Fibroblast of lung (primary cell): ENCODE measurements at regions not wholly inside any gene's neighbourhood (a gene's known extent, or its start where the extent isn't known, plus 50 kb on each side); places are given as distances from the start of the nearest gene placed in this dataset.

Experiments
- DNase-seq, 2 donors: peaks; one replicate each; pipeline versions ENCODE4 v3.0.0 to v3.0.0-alpha.2; 2010; ENCODE audit warnings: low read depth in 2 of 2
- H2AFZ ChIP-seq: 2 replicates; pipeline ENCODE4 v1.5.1; 2012; ENCODE audit warnings: low read length, control low read depth, inconsistent platforms
- H3K27ac ChIP-seq: 2 replicates; pipeline ENCODE4 v1.5.1; 2011; ENCODE audit warnings: low read length, control low read depth; ENCODE audit not compliant: insufficient read depth
- H3K27me3 ChIP-seq: 2 replicates; pipeline ENCODE4 v1.5.1; 2011; ENCODE audit warnings: mild to moderate bottlenecking, low read length; ENCODE audit not compliant: control insufficient read depth, insufficient read depth
- H3K36me3 ChIP-seq: 2 replicates; pipeline ENCODE4 v1.5.1; 2011; ENCODE audit warnings: low read length; ENCODE audit not compliant: control insufficient read depth, insufficient read depth
- H3K4me1 ChIP-seq: 2 replicates; pipeline ENCODE4 v1.5.1; 2011; ENCODE audit warnings: low read length; ENCODE audit not compliant: control insufficient read depth, insufficient read depth; ENCODE audit errors: extremely low read depth
- H3K4me2 ChIP-seq: 2 replicates; pipeline ENCODE4 v1.5.1; 2011; ENCODE audit warnings: low read length, control low read depth; ENCODE audit not compliant: insufficient read depth; ENCODE audit errors: extremely low read depth
- H3K4me3 ChIP-seq, 4 experiments: fragments of 200-600 bp in 1 of 4; sonication (generic) in 1 of 4; replicated peaks in 1 of 4; 2 replicates each; pipeline ENCODE4 v1.5.1; 2011 to 2016; ENCODE audit warnings: low read length in 4 of 4, low read depth in 3 of 4, mild to moderate bottlenecking in 3 of 4, control low read depth in 2 of 4, inconsistent platforms in 1 of 4, mixed read lengths in 1 of 4; ENCODE audit not compliant: insufficient read depth in 1 of 4; ENCODE audit errors: control extremely low read depth in 1 of 4
- H3K79me2 ChIP-seq: 2 replicates; pipeline ENCODE4 v1.5.1; 2012; ENCODE audit warnings: mild to moderate bottlenecking, low read length, inconsistent platforms; ENCODE audit not compliant: control insufficient read depth, insufficient read depth
- H3K9ac ChIP-seq: 2 replicates; pipeline ENCODE4 v1.5.1; 2011; ENCODE audit warnings: mild to moderate bottlenecking, low read length, control low read depth; ENCODE audit not compliant: insufficient read depth
- H3K9me3 ChIP-seq: 2 replicates; pipeline ENCODE4 v1.5.1; 2012; ENCODE audit warnings: low read depth, low read length; ENCODE audit not compliant: control insufficient read depth, insufficient read depth
- H4K20me1 ChIP-seq: 2 replicates; pipeline ENCODE4 v1.5.1; 2011; ENCODE audit warnings: low read length; ENCODE audit not compliant: control insufficient read depth, insufficient read depth; ENCODE audit errors: extremely low read depth
- CTCF ChIP-seq, 2 donors: IDR thresholded peaks in 1 of 2; conservative IDR thresholded peaks in 1 of 2; 1 replicate in 1 of 2; 2 replicates in 1 of 2; pipeline ENCODE4 v1.5.1; 2011 to 2012; ENCODE audit warnings: low read length in 2 of 2, control low read depth in 1 of 2, inconsistent platforms in 1 of 2, low read depth in 1 of 2, mild to moderate bottlenecking in 1 of 2
- EZH2 ChIP-seq: IDR thresholded peaks from 2 replicates; pipeline ENCODE4 v1.5.1; 2012; ENCODE audit warnings: low read length, control low read depth, mild to moderate bottlenecking; ENCODE audit errors: missing control alignments

- no peaks in the 10 kb centered on the region for H3K36me3 ChIP-seq
- DNase-seq, result no peak
- TF ChIP-seq EZH2 (no peak), CTCF (conservative IDR thresholded peaks at IDR 0.05 in 1 of 2, IDR thresholded peaks at IDR 0.05 in 1 of 2; ENCODE audit: low read depth in 1 of 2, low read length in 2 of 2) (no peak)
- no peaks in the 10 kb centered on the region for H3K79me2 ChIP-seq
- H3K4me2 ChIP-seq, result no peak overlapping the region
- H3K27me3 ChIP-seq, result peaks cover 8% of the 10 kb centered on the region
- no peak overlapping the region for H3K9ac ChIP-seq
- no peak overlapping the region for H2AFZ ChIP-seq
- H3K27ac ChIP-seq, result no peak overlapping the region
- no peaks in the 10 kb centered on the region for H3K4me1 ChIP-seq
- no peaks in the 10 kb centered on the region for H4K20me1 ChIP-seq
- no peak overlapping the region for H3K4me3 ChIP-seq
- H3K9me3 ChIP-seq, result no peaks in the 10 kb centered on the region
Measured at GRCh38 chr22:44590291-44590690, 92.3 kb upstream of the RTL6 start.

- H3K9ac ChIP-seq, result no peak overlapping the region
- no peaks in the 10 kb centered on the region for H4K20me1 ChIP-seq
- H3K36me3 ChIP-seq, result no peaks in the 10 kb centered on the region
- H3K9me3 ChIP-seq, result no peaks in the 10 kb centered on the region
- no peaks in the 10 kb centered on the region for H3K79me2 ChIP-seq
- DNase-seq, result no peak
- no peak overlapping the region for H2AFZ ChIP-seq
- TF ChIP-seq CTCF (conservative IDR thresholded peaks at IDR 0.05 in 1 of 2, IDR thresholded peaks at IDR 0.05 in 1 of 2; ENCODE audit: low read depth in 1 of 2, low read length in 2 of 2) (no peak), EZH2 (no peak)
- peaks cover 8% of the 10 kb centered on the region for H3K27me3 ChIP-seq
- H3K4me3 ChIP-seq, result no peak overlapping the region
- H3K4me2 ChIP-seq, result no peak overlapping the region
- no peak overlapping the region for H3K27ac ChIP-seq
- H3K4me1 ChIP-seq, result no peaks in the 10 kb centered on the region
Measured at GRCh38 chr22:44589831-44590230, 91.8 kb upstream of the RTL6 start.

GRCh38 chr22:44588348-44588747 is 90.3 kb upstream of the RTL6 start:
- Histone ChIP-seq H3K4me2 (no peak overlapping the region), H3K36me3 (no peaks in the 10 kb centered on the region), H3K4me3 (no peak overlapping the region), H3K4me1 (no peaks in the 10 kb centered on the region), H2AFZ (no peak overlapping the region), H4K20me1 (no peaks in the 10 kb centered on the region), H3K27me3 (peaks cover 8% of the 10 kb centered on the region), H3K79me2 (no peaks in the 10 kb centered on the region), H3K9me3 (no peaks in the 10 kb centered on the region), H3K27ac (no peak overlapping the region), H3K9ac (no peak overlapping the region)
- TF ChIP-seq EZH2, result no peak
- TF ChIP-seq CTCF (conservative IDR thresholded peaks at IDR 0.05 in 1 of 2, IDR thresholded peaks at IDR 0.05 in 1 of 2; ENCODE audit: low read depth in 1 of 2, low read length in 2 of 2), result no peak
- no peak for DNase-seq
